GM12878 (cell line): ENCODE measurements at regions not wholly inside any gene's neighbourhood (a gene's known extent, or its start where the extent isn't known, plus 50 kb on each side); places are given as distances from the start of the nearest gene placed in this dataset.

ENCODE experiments used
- ELK1 ChIP-seq: IDR thresholded peaks from 2 replicates; pipeline ENCODE4 v1.6.1; 2012; ENCODE audit warnings: low read depth, low read length, improper control_type of control experiment
- IKZF2 ChIP-seq, 2 experiments: fragments of 450-650 bp; IDR thresholded peaks; 2 replicates each; pipeline ENCODE4 v1.6.1; 2017; ENCODE audit warnings: mild to moderate bottlenecking in 2 of 2, moderate library complexity in 2 of 2
- NFYB ChIP-seq: IDR thresholded peaks from 2 replicates; pipeline ENCODE4 v1.6.1; 2011; ENCODE audit warnings: low read depth, mild to moderate bottlenecking, low read length, improper control_type of control experiment, moderate library complexity; ENCODE audit not compliant: insufficient read depth
- ZBTB11 ChIP-seq: fragments of 450-650 bp; formaldehyde crosslinking; IDR thresholded peaks from 2 replicates; pipeline ENCODE4 v1.5.0; 2022; ENCODE audit warnings: mild to moderate bottlenecking, missing genetic modification characterization
- ZBTB4 ChIP-seq: fragments of 450-650 bp; formaldehyde crosslinking; IDR thresholded peaks from 2 replicates; pipeline ENCODE4 v1.4.0; 2022; ENCODE audit warnings: mild to moderate bottlenecking, moderate library complexity
- ZNF274 ChIP-seq: IDR thresholded peaks from one replicate; pipeline ENCODE4 v1.8.0; 2011; ENCODE audit not compliant: insufficient read length, insufficient read depth

- no peak for TF ChIP-seq ZBTB4 (CRISPR knock-in tag)
- TF ChIP-seq ZBTB11 (CRISPR knock-in tag), result no peak
- no peak for TF ChIP-seq IKZF2 (IDR thresholded peaks at IDR 0.05)
- TF ChIP-seq NFYB, result no peak
- no peak for TF ChIP-seq ZNF274
- TF ChIP-seq ELK1, result no peak
These were observed 365.5 kb downstream of the MN1 start (continued) for GRCh38 chr22:27435844-27436576.
